HG03432 (cell line): ENCODE measurements at regions not wholly inside any gene's neighbourhood (a gene's known extent, or its start where the extent isn't known, plus 50 kb on each side); places are given as distances from the start of the nearest gene placed in this dataset.

Experiments
- ATAC-seq: cut with Tn5 transposase; IDR thresholded peaks from one replicate; pipeline ENCODE4 v1.9.1; 2021; ENCODE audit warnings: mild to moderate bottlenecking, moderate library complexity; ENCODE audit not compliant: unreplicated experiment

- ATAC-seq = no peak
Measured at GRCh38 chr9:14433351-14434157, 119.6 kb upstream of the NFIB start.

- ATAC-seq = no peak
Measured at GRCh38 chr9:14432666-14433350, 118.9 kb upstream of the NFIB start.

- ATAC-seq = peak; percentile 67
Measured at GRCh38 chr9:14428781-14429230, 114.9 kb upstream of the NFIB start.

- no peak for ATAC-seq
Measured at GRCh38 chr9:14427419-14427818, 113.5 kb upstream of the NFIB start.

GRCh38 chr9:14424983-14425382, 111.0 kb upstream of the NFIB start:
- ATAC-seq = no peak

GRCh38 chr9:14424289-14424688, 110.3 kb upstream of the NFIB start:
- no peak for ATAC-seq

GRCh38 chr9:14423815-14424261, 109.9 kb upstream of the NFIB start:
- ATAC-seq = no peak

- ATAC-seq = no peak
Measured at GRCh38 chr9:14421291-14421690, 107.3 kb upstream of the NFIB start.

- ATAC-seq = no peak
Measured at GRCh38 chr9:14418941-14419937, 105.3 kb upstream of the NFIB start.

GRCh38 chr9:14418301-14418940, 104.5 kb upstream of the NFIB start:
- no peak for ATAC-seq

- ATAC-seq = no peak
Measured at GRCh38 chr9:14417237-14417636, 103.3 kb upstream of the NFIB start.

- no peak for ATAC-seq
Measured at GRCh38 chr9:14415947-14416346, 102.0 kb upstream of the NFIB start.

- ATAC-seq = no peak
Measured at GRCh38 chr9:14413812-14414211, 99.9 kb upstream of the NFIB start.

- no peak for ATAC-seq
Measured at GRCh38 chr9:14412775-14413174, 98.8 kb upstream of the NFIB start.

- ATAC-seq = no peak
Measured at GRCh38 chr9:14406463-14406862, 92.5 kb upstream of the NFIB start.

- ATAC-seq = no peak
Measured at GRCh38 chr9:14405176-14405706, 91.3 kb upstream of the NFIB start.

GRCh38 chr9:14403081-14403480, 89.1 kb upstream of the NFIB start:
- ATAC-seq = no peak

GRCh38 chr9:14402583-14402982, 88.6 kb upstream of the NFIB start:
- ATAC-seq = no peak

- no peak for ATAC-seq
Measured at GRCh38 chr9:14401911-14402310, 88.0 kb upstream of the NFIB start.

- no peak for ATAC-seq
Measured at GRCh38 chr9:14400658-14400995, 86.7 kb upstream of the NFIB start.
